Cardiac muscle cell (in vitro differentiated cells and primary cell): ENCODE measurements at regions not wholly inside any gene's neighbourhood (a gene's known extent, or its start where the extent isn't known, plus 50 kb on each side); places are given as distances from the start of the nearest gene placed in this dataset.
A peak's percentile ranks its signal among the peaks of the same experiment; 100 is the strongest.

Experiments
- DNase-seq, 2 donors: peaks; one replicate each; pipeline versions ENCODE4 v3.0.0 to v3.0.0-alpha.2; 2010 to 2017; ENCODE audit warnings: low read depth in 1 of 2, low spot score in 1 of 2
- H3K27ac ChIP-seq: fragments of 200-600 bp; sonication (generic); 2 replicates; pipeline ENCODE4 v1.5.1; 2016
- H3K27me3 ChIP-seq: fragments of 200-600 bp; sonication (generic); 2 replicates; pipeline ENCODE4 v1.6.0; 2016; ENCODE audit warnings: control low read depth
- H3K36me3 ChIP-seq: fragments of 200-600 bp; sonication (generic); 2 replicates; pipeline ENCODE4 v1.5.1; 2016; ENCODE audit warnings: control low read depth
- H3K4me1 ChIP-seq: fragments of 200-600 bp; sonication (generic); 2 replicates; pipeline ENCODE4 v1.8.1; 2017; ENCODE audit warnings: low read depth, mild to moderate bottlenecking, mixed run types
- H3K4me3 ChIP-seq: fragments of 200-600 bp; sonication (generic); 2 replicates; pipeline ENCODE4 v1.5.1; 2016; ENCODE audit warnings: mild to moderate bottlenecking
- H3K9me3 ChIP-seq: fragments of 200-600 bp; sonication (generic); 2 replicates; pipeline ENCODE4 v1.5.1; 2017; ENCODE audit warnings: low read depth, mild to moderate bottlenecking, control low read depth
- CTCF ChIP-seq: IDR thresholded peaks from 2 replicates; pipeline ENCODE4 v1.5.1; 2012; ENCODE audit warnings: low read depth, mild to moderate bottlenecking, low read length

- Histone ChIP-seq H3K27ac (no peak overlapping the region), H3K36me3 (no peaks in the 10 kb centered on the region), H3K4me1 (no peaks in the 10 kb centered on the region), H3K27me3 (no peaks in the 10 kb centered on the region), H3K9me3 (no peaks in the 10 kb centered on the region), H3K4me3 (no peak overlapping the region)
- no peak for TF ChIP-seq CTCF
- no peak for DNase-seq
Observed at GRCh38 chr10:129140921-129141885, 325.8 kb upstream of the MGMT start.

GRCh38 chr10:129151281-129151680 is 315.8 kb upstream of the MGMT start:
- DNase-seq, result no peak
- Histone ChIP-seq H3K4me3 (no peak overlapping the region), H3K27me3 (no peaks in the 10 kb centered on the region), H3K4me1 (no peaks in the 10 kb centered on the region), H3K36me3 (no peaks in the 10 kb centered on the region), H3K9me3 (no peaks in the 10 kb centered on the region), H3K27ac (no peak overlapping the region)
- no peak for TF ChIP-seq CTCF

- no peaks in the 10 kb centered on the region for H3K9me3 ChIP-seq
- peak in 1 of 2 donors; percentile 32 for DNase-seq
- no peak overlapping the region for H3K27ac ChIP-seq
- no peaks in the 10 kb centered on the region for H3K27me3 ChIP-seq
- no peak overlapping the region for H3K4me3 ChIP-seq
- no peaks in the 10 kb centered on the region for H3K36me3 ChIP-seq
- no peak for TF ChIP-seq CTCF
- no peaks in the 10 kb centered on the region for H3K4me1 ChIP-seq
Observed at GRCh38 chr10:129156406-129156805, 310.6 kb upstream of the MGMT start.

GRCh38 chr10:129157185-129157584 is 309.9 kb upstream of the MGMT start:
- H3K27me3 ChIP-seq, result no peaks in the 10 kb centered on the region

GRCh38 chr10:129161150-129161549 is 305.9 kb upstream of the MGMT start:
- Histone ChIP-seq H3K36me3 (no peaks in the 10 kb centered on the region), H3K27ac (no peak overlapping the region), H3K4me1 (no peaks in the 10 kb centered on the region), H3K9me3 (no peaks in the 10 kb centered on the region), H3K27me3 (no peaks in the 10 kb centered on the region), H3K4me3 (no peak overlapping the region)
- TF ChIP-seq CTCF, result no peak
- peak in 1 of 2 donors; percentile 39 for DNase-seq

More at GRCh38 chr10:129157185-129157584, 309.9 kb upstream of the MGMT start:
- TF ChIP-seq CTCF, result no peak
- no peaks in the 10 kb centered on the region for H3K9me3 ChIP-seq
- DNase-seq, result no peak
- H3K4me1 ChIP-seq, result no peaks in the 10 kb centered on the region
- no peak overlapping the region for H3K27ac ChIP-seq
- no peaks in the 10 kb centered on the region for H3K36me3 ChIP-seq
- no peak overlapping the region for H3K4me3 ChIP-seq
